Keratinocyte (primary cell): ENCODE measurements at regions not wholly inside any gene's neighbourhood (a gene's known extent, or its start where the extent isn't known, plus 50 kb on each side); places are given as distances from the start of the nearest gene placed in this dataset.

Source experiments
- DNase-seq: peaks from one replicate; pipeline ENCODE4 v3.0.0-alpha.2; 2011; ENCODE audit warnings: low read depth, missing footprints, low spot score
- FAIRE-seq: peaks from 2 replicates; lab custom pipeline; 2011; peaks lifted over from hg19 to GRCh38; lab: Jason Lieb, UNC
- H2AFZ ChIP-seq: 2 replicates; pipeline ENCODE4 v1.6.0; 2012; ENCODE audit warnings: low read length, control low read depth, inconsistent platforms; ENCODE audit not compliant: control insufficient read depth
- H3K27ac ChIP-seq: 2 replicates; pipeline ENCODE4 v1.5.1; 2011; ENCODE audit warnings: low read length; ENCODE audit not compliant: control insufficient read depth, insufficient read depth
- H3K27me3 ChIP-seq: 3 replicates; pipeline ENCODE4 v1.6.0; 2011; ENCODE audit warnings: low read length; ENCODE audit not compliant: control insufficient read depth, insufficient read depth; ENCODE audit errors: extremely low read depth
- H3K36me3 ChIP-seq, 2 experiments: 2 replicates in 1 of 2; 3 replicates in 1 of 2; pipeline ENCODE4 v1.5.1; 2011; ENCODE audit warnings: low read length in 2 of 2, mild to moderate bottlenecking in 1 of 2; ENCODE audit not compliant: control insufficient read depth in 2 of 2, insufficient read depth in 2 of 2; ENCODE audit errors: extremely low read depth in 1 of 2
- H3K4me1 ChIP-seq: 3 replicates; pipeline ENCODE4 v1.5.1; 2011; ENCODE audit warnings: low read length; ENCODE audit not compliant: control insufficient read depth, insufficient read depth; ENCODE audit errors: extremely low read depth
- H3K4me2 ChIP-seq: 3 replicates; pipeline ENCODE4 v1.6.0; 2011; ENCODE audit warnings: low read depth, low read length; ENCODE audit not compliant: control insufficient read depth, insufficient read depth; ENCODE audit errors: extremely low read depth
- H3K4me3 ChIP-seq, 3 experiments: fragments of 200-600 bp in 1 of 3; sonication (generic) in 1 of 3; 2 replicates in 2 of 3; 3 replicates in 1 of 3; pipeline ENCODE4 v1.5.1; 2011 to 2016; ENCODE audit warnings: low read length in 3 of 3, mild to moderate bottlenecking in 3 of 3, control low read depth in 2 of 3, inconsistent platforms in 1 of 3, low read depth in 1 of 3, mixed read lengths in 1 of 3, mixed run types in 1 of 3, moderate library complexity in 1 of 3; ENCODE audit not compliant: control insufficient read depth in 2 of 3, insufficient read depth in 2 of 3; ENCODE audit errors: extremely low read depth in 1 of 3
- H3K79me2 ChIP-seq: 2 replicates; pipeline ENCODE4 v1.6.0; 2012; ENCODE audit warnings: low read length; ENCODE audit not compliant: control insufficient read depth, insufficient read depth
- H3K9ac ChIP-seq: 3 replicates; pipeline ENCODE4 v1.6.0; 2011; ENCODE audit warnings: low read length; ENCODE audit not compliant: control insufficient read depth, insufficient read depth; ENCODE audit errors: extremely low read depth
- H3K9me1 ChIP-seq: 3 replicates; pipeline ENCODE4 v1.6.0; 2011; ENCODE audit warnings: low read length; ENCODE audit not compliant: control insufficient read depth, insufficient read depth; ENCODE audit errors: extremely low read depth
- H3K9me3 ChIP-seq: 2 replicates; pipeline ENCODE4 v1.5.1; 2012; ENCODE audit warnings: low read depth, low read length; ENCODE audit not compliant: control insufficient read depth
- H4K20me1 ChIP-seq: 3 replicates; pipeline ENCODE4 v1.6.0; 2011; ENCODE audit warnings: low read length; ENCODE audit not compliant: control insufficient read depth, insufficient read depth; ENCODE audit errors: extremely low read depth
- EZH2 ChIP-seq: IDR thresholded peaks from one replicate; pipeline ENCODE4 v1.6.1; 2012; ENCODE audit warnings: inconsistent platforms, mild to moderate bottlenecking, low read length, moderate library complexity
- dilution Hi-C: fragments of 300-500 bp; cut with MboI; formaldehyde crosslinking; loops from one replicate; pipeline ENCODE4 v1.7.0; 2020; ENCODE audit warnings: low sequenced_read_pairs; ENCODE audit not compliant: extremely low pct_ligation_motif_present
- TF ChIP-seq, protein P1 (sequence below), 3 experiments: IDR thresholded peaks in 1 of 3; conservative IDR thresholded peaks in 1 of 3; optimal IDR thresholded peaks in 1 of 3; 2 replicates in 2 of 3; 3 replicates in 1 of 3; pipeline versions ENCODE3 to v1.5.1; 2011; ENCODE audit warnings: low read length in 3 of 3, mild to moderate bottlenecking in 3 of 3, moderate library complexity in 2 of 3, control low read depth in 1 of 3, inconsistent platforms in 1 of 3; ENCODE audit not compliant: insufficient read depth in 2 of 3; ENCODE audit errors: extremely low read depth in 1 of 3

- no peaks in the 10 kb centered on the region for H3K9me1 ChIP-seq
- no peaks in the 10 kb centered on the region for H3K36me3 ChIP-seq
- H3K9ac ChIP-seq = no peak overlapping the region
- H3K4me2 ChIP-seq = peak overlapping the region; percentile 3
- no peaks in the 10 kb centered on the region for H4K20me1 ChIP-seq
- dilution Hi-C loops = no loop called here
- no peaks in the 10 kb centered on the region for H3K9me3 ChIP-seq
- H3K79me2 ChIP-seq = no peaks in the 10 kb centered on the region
- DNase-seq (no peak), FAIRE-seq (no peak)
- no peak overlapping the region for H3K27ac ChIP-seq
- no peaks in the 10 kb centered on the region for H3K4me1 ChIP-seq
- H3K4me3 ChIP-seq = no peak overlapping the region
- no peaks in the 10 kb centered on the region for H3K27me3 ChIP-seq
- no peak for TF ChIP-seq EZH2
- TF ChIP-seq, protein P1, sequence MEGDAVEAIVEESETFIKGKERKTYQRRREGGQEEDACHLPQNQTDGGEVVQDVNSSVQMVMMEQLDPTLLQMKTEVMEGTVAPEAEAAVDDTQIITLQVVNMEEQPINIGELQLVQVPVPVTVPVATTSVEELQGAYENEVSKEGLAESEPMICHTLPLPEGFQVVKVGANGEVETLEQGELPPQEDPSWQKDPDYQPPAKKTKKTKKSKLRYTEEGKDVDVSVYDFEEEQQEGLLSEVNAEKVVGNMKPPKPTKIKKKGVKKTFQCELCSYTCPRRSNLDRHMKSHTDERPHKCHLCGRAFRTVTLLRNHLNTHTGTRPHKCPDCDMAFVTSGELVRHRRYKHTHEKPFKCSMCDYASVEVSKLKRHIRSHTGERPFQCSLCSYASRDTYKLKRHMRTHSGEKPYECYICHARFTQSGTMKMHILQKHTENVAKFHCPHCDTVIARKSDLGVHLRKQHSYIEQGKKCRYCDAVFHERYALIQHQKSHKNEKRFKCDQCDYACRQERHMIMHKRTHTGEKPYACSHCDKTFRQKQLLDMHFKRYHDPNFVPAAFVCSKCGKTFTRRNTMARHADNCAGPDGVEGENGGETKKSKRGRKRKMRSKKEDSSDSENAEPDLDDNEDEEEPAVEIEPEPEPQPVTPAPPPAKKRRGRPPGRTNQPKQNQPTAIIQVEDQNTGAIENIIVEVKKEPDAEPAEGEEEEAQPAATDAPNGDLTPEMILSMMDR (optimal IDR thresholded peaks at IDR 0.05 in 1 of 3, IDR thresholded peaks at IDR 0.05 in 1 of 3, conservative IDR thresholded peaks at IDR 0.05 in 1 of 3; ENCODE audit: extremely low read depth in 1 of 3, insufficient read depth in 2 of 3, low read length in 3 of 3) = no peak
- peak overlapping the region; percentile 12 for H2AFZ ChIP-seq
These were observed 60.4 kb downstream of the NPY5R start for GRCh38 chr4:163404080-163404479.
